ENCODE measurements at regions not wholly inside any gene's neighbourhood (a gene's known extent, or its start where the extent isn't known, plus 50 kb on each side); places are given as distances from the start of the nearest gene placed in this dataset.

GRCh38 chr17:70769956-70770355 lies 600.6 kb downstream of the KCNJ2 start:
- H3K18ac ChIP-seq (ENCODE audit: low read length): no peak overlapping the region
- H3K27ac ChIP-seq (ENCODE audit: low read depth, low read length): no peak overlapping the region
- no peak overlapping the region for H2BK5ac ChIP-seq (ENCODE audit: low read depth, low read length, poor library complexity)
- H4K91ac ChIP-seq (ENCODE audit: low read depth, low read length): no peak overlapping the region
- no peak overlapping the region for H2AK5ac ChIP-seq (ENCODE audit: low read length)
- H3K79me2 ChIP-seq (ENCODE audit: control insufficient read depth, insufficient read depth, low read length, poor library complexity): no peaks in the 10 kb centered on the region
- no peak overlapping the region for H3K4me3 ChIP-seq (ENCODE audit: low read depth, low read length)
- H3K27me3 ChIP-seq (ENCODE audit: insufficient read depth, low read length): no peaks in the 10 kb centered on the region
- no peak overlapping the region for H4K12ac ChIP-seq (ENCODE audit: low read depth, low read length)
- no peak overlapping the region for H4K8ac ChIP-seq (ENCODE audit: low read depth, low read length)
- no peak overlapping the region for H3K14ac ChIP-seq (ENCODE audit: low read length)
- no peak overlapping the region for H2AFZ ChIP-seq (ENCODE audit: insufficient read depth, low read length, poor library complexity)
- H3K9me3 ChIP-seq (ENCODE audit: insufficient read depth, low read depth, low read length): no peaks in the 10 kb centered on the region
- H3K4ac ChIP-seq (ENCODE audit: low read depth, low read length): no peak overlapping the region
- H3K36me3 ChIP-seq (ENCODE audit: control insufficient read depth in 1 of 2, insufficient read depth in 2 of 2, low read length in 2 of 2): no peaks in the 10 kb centered on the region
- no peak for DNase-seq
- H3K9ac ChIP-seq (ENCODE audit: low read length): no peak overlapping the region
- H3K4me1 ChIP-seq (ENCODE audit: control insufficient read depth in 1 of 2, insufficient read depth in 2 of 2, low read length in 2 of 2): no peaks in the 10 kb centered on the region
- H3K23ac ChIP-seq (ENCODE audit: low read length): no peak overlapping the region
- no peak overlapping the region for H2BK120ac ChIP-seq (ENCODE audit: insufficient read depth, low read length, poor library complexity)
- H3K79me1 ChIP-seq (ENCODE audit: low read length): peaks cover 3% of the 10 kb centered on the region
- H3K4me2 ChIP-seq (ENCODE audit: low read length): no peak overlapping the region
- no peak overlapping the region for H2BK12ac ChIP-seq (ENCODE audit: low read length)
- no CpG with 5 or more reads among the region's 1 CpG for WGBS (ENCODE audit: extremely low coverage, insufficient coverage, insufficient read length)

GRCh38 chr17:70771804-70772386 lies 602.6 kb downstream of the KCNJ2 start:
- no peak overlapping the region for H2AFZ ChIP-seq (ENCODE audit: insufficient read depth, low read length, poor library complexity)
- H4K91ac ChIP-seq (ENCODE audit: low read depth, low read length): no peak overlapping the region
- H3K18ac ChIP-seq (ENCODE audit: low read length): no peak overlapping the region
- no peak overlapping the region for H3K27ac ChIP-seq (ENCODE audit: low read depth, low read length)
- no peak overlapping the region for H3K4me3 ChIP-seq (ENCODE audit: low read depth, low read length)
- no peak overlapping the region for H2BK120ac ChIP-seq (ENCODE audit: insufficient read depth, low read length, poor library complexity)
- H3K9me3 ChIP-seq (ENCODE audit: insufficient read depth, low read depth, low read length): no peaks in the 10 kb centered on the region
- H4K8ac ChIP-seq (ENCODE audit: low read depth, low read length): no peak overlapping the region
- no peak overlapping the region for H3K23ac ChIP-seq (ENCODE audit: low read length)
- no peaks in the 10 kb centered on the region for H3K27me3 ChIP-seq (ENCODE audit: insufficient read depth, low read length)
- H4K12ac ChIP-seq (ENCODE audit: low read depth, low read length): no peak overlapping the region
- no peak overlapping the region for H3K4ac ChIP-seq (ENCODE audit: low read depth, low read length)
- H3K4me1 ChIP-seq (ENCODE audit: control insufficient read depth in 1 of 2, insufficient read depth in 2 of 2, low read length in 2 of 2): no peaks in the 10 kb centered on the region
- WGBS (ENCODE audit: extremely low coverage, insufficient coverage, insufficient read length): no CpG with 5 or more reads among the region's 14 CpGs
- H2BK12ac ChIP-seq (ENCODE audit: low read length): no peak overlapping the region
- peaks cover 3% of the 10 kb centered on the region for H3K79me1 ChIP-seq (ENCODE audit: low read length)
- H3K14ac ChIP-seq (ENCODE audit: low read length): no peak overlapping the region
- H2BK5ac ChIP-seq (ENCODE audit: low read depth, low read length, poor library complexity): no peak overlapping the region
- H3K4me2 ChIP-seq (ENCODE audit: low read length): no peak overlapping the region
- no peak overlapping the region for H2AK5ac ChIP-seq (ENCODE audit: low read length)
- no peaks in the 10 kb centered on the region for H3K36me3 ChIP-seq (ENCODE audit: control insufficient read depth in 1 of 2, insufficient read depth in 2 of 2, low read length in 2 of 2)
- H3K79me2 ChIP-seq (ENCODE audit: control insufficient read depth, insufficient read depth, low read length, poor library complexity): no peaks in the 10 kb centered on the region
- no peak overlapping the region for H3K9ac ChIP-seq (ENCODE audit: low read length)
- no peak for DNase-seq

GRCh38 chr17:70772761-70773160 lies 603.4 kb downstream of the KCNJ2 start:
- Histone ChIP-seq H3K36me3 (ENCODE audit: control insufficient read depth in 1 of 2, insufficient read depth in 2 of 2, low read length in 2 of 2) (no peaks in the 10 kb centered on the region), H3K4me3 (ENCODE audit: low read depth, low read length) (no peak overlapping the region), H4K12ac (ENCODE audit: low read depth, low read length) (no peak overlapping the region), H3K27ac (ENCODE audit: low read depth, low read length) (no peak overlapping the region), H2BK120ac (ENCODE audit: insufficient read depth, low read length, poor library complexity) (no peak overlapping the region), H2AK5ac (ENCODE audit: low read length) (no peak overlapping the region), H3K4ac (ENCODE audit: low read depth, low read length) (no peak overlapping the region), H3K14ac (ENCODE audit: low read length) (no peak overlapping the region), H3K18ac (ENCODE audit: low read length) (no peak overlapping the region), H3K4me1 (ENCODE audit: control insufficient read depth in 1 of 2, insufficient read depth in 2 of 2, low read length in 2 of 2) (no peaks in the 10 kb centered on the region), H3K79me2 (ENCODE audit: control insufficient read depth, insufficient read depth, low read length, poor library complexity) (no peaks in the 10 kb centered on the region), H4K91ac (ENCODE audit: low read depth, low read length) (no peak overlapping the region), H3K9ac (ENCODE audit: low read length) (no peak overlapping the region), H3K27me3 (ENCODE audit: insufficient read depth, low read length) (no peaks in the 10 kb centered on the region), H3K9me3 (ENCODE audit: insufficient read depth, low read depth, low read length) (no peaks in the 10 kb centered on the region), H3K4me2 (ENCODE audit: low read length) (no peak overlapping the region), H4K8ac (ENCODE audit: low read depth, low read length) (no peak overlapping the region), H2BK5ac (ENCODE audit: low read depth, low read length, poor library complexity) (no peak overlapping the region), H3K23ac (ENCODE audit: low read length) (no peak overlapping the region), H3K79me1 (ENCODE audit: low read length) (peaks cover 3% of the 10 kb centered on the region), H2BK12ac (ENCODE audit: low read length) (no peak overlapping the region), H2AFZ (ENCODE audit: insufficient read depth, low read length, poor library complexity) (no peak overlapping the region)
- DNase-seq: no peak
- WGBS (ENCODE audit: extremely low coverage, insufficient coverage, insufficient read length): no CpG with 5 or more reads among the region's 7 CpGs

GRCh38 chr17:70773258-70773657 lies 603.9 kb downstream of the KCNJ2 start:
- Histone ChIP-seq H3K23ac (ENCODE audit: low read length) (no peak overlapping the region), H3K14ac (ENCODE audit: low read length) (no peak overlapping the region), H3K27me3 (ENCODE audit: insufficient read depth, low read length) (no peaks in the 10 kb centered on the region), H3K79me1 (ENCODE audit: low read length) (peaks cover 3% of the 10 kb centered on the region), H4K91ac (ENCODE audit: low read depth, low read length) (no peak overlapping the region), H3K18ac (ENCODE audit: low read length) (no peak overlapping the region), H3K9me3 (ENCODE audit: insufficient read depth, low read depth, low read length) (no peaks in the 10 kb centered on the region), H2BK12ac (ENCODE audit: low read length) (no peak overlapping the region), H3K4me2 (ENCODE audit: low read length) (no peak overlapping the region), H4K12ac (ENCODE audit: low read depth, low read length) (no peak overlapping the region), H3K4me3 (ENCODE audit: low read depth, low read length) (no peak overlapping the region), H3K4ac (ENCODE audit: low read depth, low read length) (no peak overlapping the region), H3K36me3 (ENCODE audit: control insufficient read depth in 1 of 2, insufficient read depth in 2 of 2, low read length in 2 of 2) (no peaks in the 10 kb centered on the region), H3K4me1 (ENCODE audit: control insufficient read depth in 1 of 2, insufficient read depth in 2 of 2, low read length in 2 of 2) (no peaks in the 10 kb centered on the region), H3K9ac (ENCODE audit: low read length) (no peak overlapping the region), H2BK5ac (ENCODE audit: low read depth, low read length, poor library complexity) (no peak overlapping the region), H2AK5ac (ENCODE audit: low read length) (no peak overlapping the region), H4K8ac (ENCODE audit: low read depth, low read length) (no peak overlapping the region), H3K27ac (ENCODE audit: low read depth, low read length) (no peak overlapping the region), H2BK120ac (ENCODE audit: insufficient read depth, low read length, poor library complexity) (no peak overlapping the region), H3K79me2 (ENCODE audit: control insufficient read depth, insufficient read depth, low read length, poor library complexity) (no peaks in the 10 kb centered on the region), H2AFZ (ENCODE audit: insufficient read depth, low read length, poor library complexity) (no peak overlapping the region)
- no CpG with 5 or more reads among the region's 1 CpG for WGBS (ENCODE audit: extremely low coverage, insufficient coverage, insufficient read length)
- DNase-seq: no peak
